Ishikawa (cell line): ENCODE measurements at regions not wholly inside any gene's neighbourhood (a gene's known extent, or its start where the extent isn't known, plus 50 kb on each side); places are given as distances from the start of the nearest gene placed in this dataset.

Experiments
- CEBPB ChIP-seq: IDR thresholded peaks from 2 replicates; pipeline ENCODE4 v1.6.1; 2012
- CREB1 ChIP-seq: IDR thresholded peaks from 2 replicates; pipeline ENCODE4 v1.6.1; 2012; ENCODE audit warnings: low read depth
- EGR1 ChIP-seq: IDR thresholded peaks from 2 replicates; pipeline ENCODE4 v1.6.1; 2012
- EP300 ChIP-seq: IDR thresholded peaks from 2 replicates; pipeline ENCODE4 v1.6.1; 2012; ENCODE audit warnings: borderline replicate concordance
- FOXM1 ChIP-seq: IDR thresholded peaks from 2 replicates; pipeline ENCODE4 v1.6.1; 2012; ENCODE audit warnings: low read depth, borderline replicate concordance
- MAX ChIP-seq: IDR thresholded peaks from 2 replicates; pipeline ENCODE4 v1.6.1; 2012
- RAD21 ChIP-seq: IDR thresholded peaks from 2 replicates; pipeline ENCODE4 v1.6.1; 2012; ENCODE audit warnings: low read depth
- REST ChIP-seq: IDR thresholded peaks from 2 replicates; pipeline ENCODE4 v1.6.1; 2012; ENCODE audit warnings: low read depth, mild to moderate bottlenecking
- TAF1 ChIP-seq: IDR thresholded peaks from 2 replicates; pipeline ENCODE4 v1.6.1; 2012; ENCODE audit warnings: low read depth, mild to moderate bottlenecking
- TCF12 ChIP-seq: IDR thresholded peaks from 2 replicates; pipeline ENCODE4 v1.6.1; 2012; ENCODE audit warnings: low read depth
- ZBTB7A ChIP-seq: IDR thresholded peaks from 2 replicates; pipeline ENCODE4 v1.6.1; 2012; ENCODE audit warnings: low read depth

GRCh38 chr1:67889466-67889865 lies 56.2 kb upstream of the GNG12 start:
- TF ChIP-seq REST (no peak), TCF12 (no peak), EP300 (no peak), RAD21 (no peak), TAF1 (no peak), MAX (no peak), FOXM1 (no peak), EGR1 (no peak), CEBPB (no peak), ZBTB7A (no peak), CREB1 (no peak)
